ENCODE measurements at regions not wholly inside any gene's neighbourhood (a gene's known extent, or its start where the extent isn't known, plus 50 kb on each side); places are given as distances from the start of the nearest gene placed in this dataset.

- no peak overlapping the region for H3K4me3 ChIP-seq
- no peaks in the 10 kb centered on the region for H3K4me1 ChIP-seq
- H3K27me3 ChIP-seq = no peaks in the 10 kb centered on the region
- 60 to 61% methylated on average over 4 of the region's 4 CpGs for WGBS, 2 donors (ENCODE audit: low coverage in 1 of 2)
- TF ChIP-seq EP300 (IDR thresholded peaks at IDR 0.05) = no peak
- TF ChIP-seq POLR2A (IDR thresholded peaks at IDR 0.05) = no peak
- no peak for TF ChIP-seq POLR2AphosphoS5 (IDR thresholded peaks at IDR 0.05)
- no peak for TF ChIP-seq CTCF (IDR thresholded peaks at IDR 0.05)
- no peaks in the 10 kb centered on the region for H3K9me3 ChIP-seq
- no peak overlapping the region for H3K27ac ChIP-seq
- ATAC-seq = no peak
- no peaks in the 10 kb centered on the region for H3K36me3 ChIP-seq
Observed at GRCh38 chr2:14806613-14807012, 174.1 kb downstream of the LRATD1 start.

- TF ChIP-seq EP300 (IDR thresholded peaks at IDR 0.05) = no peak
- no peak for TF ChIP-seq POLR2A (IDR thresholded peaks at IDR 0.05)
- no peak for TF ChIP-seq CTCF (IDR thresholded peaks at IDR 0.05)
- TF ChIP-seq POLR2AphosphoS5 (IDR thresholded peaks at IDR 0.05) = no peak
- Histone ChIP-seq H3K4me1 (no peaks in the 10 kb centered on the region), H3K27ac (no peak overlapping the region), H3K4me3 (no peak overlapping the region), H3K27me3 (no peaks in the 10 kb centered on the region), H3K36me3 (no peaks in the 10 kb centered on the region), H3K9me3 (no peaks in the 10 kb centered on the region)
- WGBS, 2 donors (ENCODE audit: low coverage in 1 of 2) = 57 to 60% methylated on average over 1 of the region's 1 CpG
- no peak for ATAC-seq
Observed at GRCh38 chr2:14815201-14815600, 182.7 kb downstream of the LRATD1 start.

GRCh38 chr2:14816069-14817060 lies 183.8 kb downstream of the LRATD1 start:
- Histone ChIP-seq H3K36me3 (no peaks in the 10 kb centered on the region), H3K27me3 (no peaks in the 10 kb centered on the region), H3K27ac (no peak overlapping the region), H3K4me1 (no peaks in the 10 kb centered on the region), H3K4me3 (no peak overlapping the region), H3K9me3 (no peaks in the 10 kb centered on the region)
- 54 to 66% methylated on average over 7 to 9 of the region's 9 CpGs for WGBS, 2 donors (ENCODE audit: low coverage in 1 of 2)
- ATAC-seq = no peak
- no peak for TF ChIP-seq POLR2A (IDR thresholded peaks at IDR 0.05)
- no peak for TF ChIP-seq CTCF (IDR thresholded peaks at IDR 0.05)
- no peak for TF ChIP-seq POLR2AphosphoS5 (IDR thresholded peaks at IDR 0.05)
- no peak for TF ChIP-seq EP300 (IDR thresholded peaks at IDR 0.05)

- ATAC-seq = no peak
- 77 to 89% methylated on average over 3 to 4 of the region's 4 CpGs for WGBS, 2 donors (ENCODE audit: low coverage in 1 of 2)
- Histone ChIP-seq H3K9me3 (no peaks in the 10 kb centered on the region), H3K4me3 (no peak overlapping the region), H3K4me1 (no peaks in the 10 kb centered on the region), H3K27ac (no peak overlapping the region), H3K36me3 (no peaks in the 10 kb centered on the region), H3K27me3 (no peaks in the 10 kb centered on the region)
- no peak for TF ChIP-seq CTCF (IDR thresholded peaks at IDR 0.05)
- no peak for TF ChIP-seq POLR2A (IDR thresholded peaks at IDR 0.05)
Observed at GRCh38 chr2:14817848-14818247, 185.3 kb downstream of the LRATD1 start.

GRCh38 chr2:14826518-14826917 lies 194.0 kb downstream of the LRATD1 start:
- no peak overlapping the region for H3K27ac ChIP-seq
- H3K9me3 ChIP-seq = no peaks in the 10 kb centered on the region
- H3K4me1 ChIP-seq = no peaks in the 10 kb centered on the region
- no peaks in the 10 kb centered on the region for H3K36me3 ChIP-seq
- WGBS, 2 donors (ENCODE audit: low coverage in 1 of 2) = 80 to 88% methylated on average over 1 of the region's 1 CpG
- H3K4me3 ChIP-seq = no peak overlapping the region
- H3K27me3 ChIP-seq = no peaks in the 10 kb centered on the region
- TF ChIP-seq POLR2AphosphoS5 (IDR thresholded peaks at IDR 0.05) = no peak
- no peak for TF ChIP-seq POLR2A (IDR thresholded peaks at IDR 0.05)
- TF ChIP-seq EP300 (IDR thresholded peaks at IDR 0.05) = no peak
- TF ChIP-seq CTCF (IDR thresholded peaks at IDR 0.05) = no peak
- ATAC-seq = no peak
